ENCODE measurements at regions not wholly inside any gene's neighbourhood (a gene's known extent, or its start where the extent isn't known, plus 50 kb on each side); places are given as distances from the start of the nearest gene placed in this dataset.

DNA sequence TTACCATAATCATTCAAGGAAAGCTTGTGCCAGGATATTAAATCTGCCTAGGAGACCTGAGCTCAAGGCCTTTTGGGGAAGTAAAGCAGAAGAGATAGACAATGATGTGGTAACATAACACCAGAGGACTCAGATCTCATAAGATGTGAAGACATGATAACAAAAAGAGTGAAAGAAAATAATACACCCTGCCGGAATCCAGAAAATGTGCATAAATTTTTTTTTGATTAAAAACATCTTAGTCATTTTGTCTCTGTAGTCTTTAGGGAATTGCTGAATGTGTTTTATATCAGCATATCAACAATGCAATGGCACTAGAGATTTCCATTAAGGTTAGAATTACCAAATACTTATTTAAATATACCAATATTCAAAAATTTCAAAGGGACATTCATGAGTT lies 326.8 kb upstream of the ROBO1 start:
- Histone ChIP-seq H3K36me3 (ENCODE audit: control insufficient read depth in 4 of 4, insufficient read depth in 3 of 4, low read depth in 1 of 4, low read length in 3 of 4) (no peaks in the 10 kb centered on the region), H3K27ac (ENCODE audit: low read depth in 1 of 2, low read length in 2 of 2) (no peak overlapping the region), H3K4me3 (ENCODE audit: low read depth in 1 of 3, low read length in 3 of 3) (no peak overlapping the region), H3K9me3 (ENCODE audit: control insufficient read depth in 4 of 4, low read length in 3 of 4) (no peaks in the 10 kb centered on the region), H3K27me3 (ENCODE audit: control insufficient read depth in 4 of 4, insufficient read depth in 4 of 4, low read length in 3 of 4) (no peaks in the 10 kb centered on the region), H3K4me1 (ENCODE audit: control insufficient read depth in 4 of 4, insufficient read depth in 4 of 4, low read length in 3 of 4) (no peaks in the 10 kb centered on the region), H3K9ac (ENCODE audit: low read depth in 1 of 2, low read length in 2 of 2) (no peak overlapping the region)
- 85% methylated on average over 1 of the region's 1 CpG for WGBS
- DNase-seq (ENCODE audit: low spot score), result no peak
- TF ChIP-seq RAD21 (IDR thresholded peaks at IDR 0.05) (no peak), TAF1 (conservative IDR thresholded peaks at IDR 0.05) (no peak), JUND (IDR thresholded peaks at IDR 0.05) (no peak), HNF4G (IDR thresholded peaks at IDR 0.05) (no peak), FOXA1 (IDR thresholded peaks at IDR 0.05) (no peak), SP1 (IDR thresholded peaks at IDR 0.05) (no peak), HNF4A (conservative IDR thresholded peaks at IDR 0.05) (no peak), GABPA (IDR thresholded peaks at IDR 0.05 in 1 of 2, conservative IDR thresholded peaks at IDR 0.05 in 1 of 2) (no peak), RXRA (IDR thresholded peaks at IDR 0.05) (no peak)
- TF ChIP-seq, protein P1, sequence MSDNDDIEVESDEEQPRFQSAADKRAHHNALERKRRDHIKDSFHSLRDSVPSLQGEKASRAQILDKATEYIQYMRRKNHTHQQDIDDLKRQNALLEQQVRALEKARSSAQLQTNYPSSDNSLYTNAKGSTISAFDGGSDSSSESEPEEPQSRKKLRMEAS (IDR thresholded peaks at IDR 0.05), result no peak
- TF ChIP-seq, protein P2, sequence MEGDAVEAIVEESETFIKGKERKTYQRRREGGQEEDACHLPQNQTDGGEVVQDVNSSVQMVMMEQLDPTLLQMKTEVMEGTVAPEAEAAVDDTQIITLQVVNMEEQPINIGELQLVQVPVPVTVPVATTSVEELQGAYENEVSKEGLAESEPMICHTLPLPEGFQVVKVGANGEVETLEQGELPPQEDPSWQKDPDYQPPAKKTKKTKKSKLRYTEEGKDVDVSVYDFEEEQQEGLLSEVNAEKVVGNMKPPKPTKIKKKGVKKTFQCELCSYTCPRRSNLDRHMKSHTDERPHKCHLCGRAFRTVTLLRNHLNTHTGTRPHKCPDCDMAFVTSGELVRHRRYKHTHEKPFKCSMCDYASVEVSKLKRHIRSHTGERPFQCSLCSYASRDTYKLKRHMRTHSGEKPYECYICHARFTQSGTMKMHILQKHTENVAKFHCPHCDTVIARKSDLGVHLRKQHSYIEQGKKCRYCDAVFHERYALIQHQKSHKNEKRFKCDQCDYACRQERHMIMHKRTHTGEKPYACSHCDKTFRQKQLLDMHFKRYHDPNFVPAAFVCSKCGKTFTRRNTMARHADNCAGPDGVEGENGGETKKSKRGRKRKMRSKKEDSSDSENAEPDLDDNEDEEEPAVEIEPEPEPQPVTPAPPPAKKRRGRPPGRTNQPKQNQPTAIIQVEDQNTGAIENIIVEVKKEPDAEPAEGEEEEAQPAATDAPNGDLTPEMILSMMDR (IDR thresholded peaks at IDR 0.05; ENCODE audit: low read depth, low read length, missing input control), result no peak
- TF ChIP-seq, protein P3, sequence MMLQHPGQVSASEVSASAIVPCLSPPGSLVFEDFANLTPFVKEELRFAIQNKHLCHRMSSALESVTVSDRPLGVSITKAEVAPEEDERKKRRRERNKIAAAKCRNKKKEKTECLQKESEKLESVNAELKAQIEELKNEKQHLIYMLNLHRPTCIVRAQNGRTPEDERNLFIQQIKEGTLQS (IDR thresholded peaks at IDR 0.05), result no peak
- TF ChIP-seq, protein P4, sequence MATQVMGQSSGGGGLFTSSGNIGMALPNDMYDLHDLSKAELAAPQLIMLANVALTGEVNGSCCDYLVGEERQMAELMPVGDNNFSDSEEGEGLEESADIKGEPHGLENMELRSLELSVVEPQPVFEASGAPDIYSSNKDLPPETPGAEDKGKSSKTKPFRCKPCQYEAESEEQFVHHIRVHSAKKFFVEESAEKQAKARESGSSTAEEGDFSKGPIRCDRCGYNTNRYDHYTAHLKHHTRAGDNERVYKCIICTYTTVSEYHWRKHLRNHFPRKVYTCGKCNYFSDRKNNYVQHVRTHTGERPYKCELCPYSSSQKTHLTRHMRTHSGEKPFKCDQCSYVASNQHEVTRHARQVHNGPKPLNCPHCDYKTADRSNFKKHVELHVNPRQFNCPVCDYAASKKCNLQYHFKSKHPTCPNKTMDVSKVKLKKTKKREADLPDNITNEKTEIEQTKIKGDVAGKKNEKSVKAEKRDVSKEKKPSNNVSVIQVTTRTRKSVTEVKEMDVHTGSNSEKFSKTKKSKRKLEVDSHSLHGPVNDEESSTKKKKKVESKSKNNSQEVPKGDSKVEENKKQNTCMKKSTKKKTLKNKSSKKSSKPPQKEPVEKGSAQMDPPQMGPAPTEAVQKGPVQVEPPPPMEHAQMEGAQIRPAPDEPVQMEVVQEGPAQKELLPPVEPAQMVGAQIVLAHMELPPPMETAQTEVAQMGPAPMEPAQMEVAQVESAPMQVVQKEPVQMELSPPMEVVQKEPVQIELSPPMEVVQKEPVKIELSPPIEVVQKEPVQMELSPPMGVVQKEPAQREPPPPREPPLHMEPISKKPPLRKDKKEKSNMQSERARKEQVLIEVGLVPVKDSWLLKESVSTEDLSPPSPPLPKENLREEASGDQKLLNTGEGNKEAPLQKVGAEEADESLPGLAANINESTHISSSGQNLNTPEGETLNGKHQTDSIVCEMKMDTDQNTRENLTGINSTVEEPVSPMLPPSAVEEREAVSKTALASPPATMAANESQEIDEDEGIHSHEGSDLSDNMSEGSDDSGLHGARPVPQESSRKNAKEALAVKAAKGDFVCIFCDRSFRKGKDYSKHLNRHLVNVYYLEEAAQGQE (IDR thresholded peaks at IDR 0.05), result no peak

DNA sequence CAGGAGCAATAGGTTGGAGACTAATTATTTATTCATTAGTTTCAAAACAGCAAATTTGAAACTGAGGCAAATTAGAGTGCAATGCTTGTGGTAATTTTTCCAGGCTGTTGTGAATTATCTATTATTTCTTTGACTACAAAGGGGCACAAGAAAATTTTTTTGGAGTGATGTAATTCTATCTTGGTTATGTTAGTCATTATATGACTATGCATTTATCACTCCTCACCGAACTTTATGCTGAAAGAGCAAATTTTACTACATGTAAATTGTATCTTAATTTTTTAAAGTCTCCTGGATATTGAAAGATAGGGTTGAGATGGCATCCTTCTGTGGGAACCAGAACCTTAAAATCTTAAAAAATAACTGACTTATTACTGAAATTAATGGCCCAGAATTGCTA lies 320.0 kb upstream of the ROBO1 start:
- no peaks in the 10 kb centered on the region for H3K27me3 ChIP-seq (ENCODE audit: control insufficient read depth in 4 of 4, insufficient read depth in 4 of 4, low read length in 3 of 4)
- 72% methylated on average over 1 of the region's 1 CpG for WGBS
- TF ChIP-seq GABPA (IDR thresholded peaks at IDR 0.05 in 1 of 2, conservative IDR thresholded peaks at IDR 0.05 in 1 of 2) (no peak), NR2F2 (IDR thresholded peaks at IDR 0.05) (no peak), EGR1 (IDR thresholded peaks at IDR 0.05; ENCODE audit: low read depth in 2 of 2) (no peak), RXRA (IDR thresholded peaks at IDR 0.05) (no peak), SP1 (IDR thresholded peaks at IDR 0.05) (no peak), FOXA2 (IDR thresholded peaks at IDR 0.05) (no peak)
- TF ChIP-seq, protein P4 (IDR thresholded peaks at IDR 0.05), result no peak
- TF ChIP-seq, protein P5, sequence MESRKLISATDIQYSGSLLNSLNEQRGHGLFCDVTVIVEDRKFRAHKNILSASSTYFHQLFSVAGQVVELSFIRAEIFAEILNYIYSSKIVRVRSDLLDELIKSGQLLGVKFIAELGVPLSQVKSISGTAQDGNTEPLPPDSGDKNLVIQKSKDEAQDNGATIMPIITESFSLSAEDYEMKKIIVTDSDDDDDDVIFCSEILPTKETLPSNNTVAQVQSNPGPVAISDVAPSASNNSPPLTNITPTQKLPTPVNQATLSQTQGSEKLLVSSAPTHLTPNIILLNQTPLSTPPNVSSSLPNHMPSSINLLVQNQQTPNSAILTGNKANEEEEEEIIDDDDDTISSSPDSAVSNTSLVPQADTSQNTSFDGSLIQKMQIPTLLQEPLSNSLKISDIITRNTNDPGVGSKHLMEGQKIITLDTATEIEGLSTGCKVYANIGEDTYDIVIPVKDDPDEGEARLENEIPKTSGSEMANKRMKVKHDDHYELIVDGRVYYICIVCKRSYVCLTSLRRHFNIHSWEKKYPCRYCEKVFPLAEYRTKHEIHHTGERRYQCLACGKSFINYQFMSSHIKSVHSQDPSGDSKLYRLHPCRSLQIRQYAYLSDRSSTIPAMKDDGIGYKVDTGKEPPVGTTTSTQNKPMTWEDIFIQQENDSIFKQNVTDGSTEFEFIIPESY (IDR thresholded peaks at IDR 0.05), result no peak
- TF ChIP-seq, protein P2 (IDR thresholded peaks at IDR 0.05; ENCODE audit: low read depth, low read length, missing input control), result no peak
- no peaks in the 10 kb centered on the region for H3K36me3 ChIP-seq (ENCODE audit: control insufficient read depth in 4 of 4, insufficient read depth in 3 of 4, low read depth in 1 of 4, low read length in 3 of 4)
- no peak overlapping the region for H3K9ac ChIP-seq (ENCODE audit: low read depth in 1 of 2, low read length in 2 of 2)
- H3K4me3 ChIP-seq (ENCODE audit: low read depth in 1 of 3, low read length in 3 of 3), result no peak overlapping the region
- no peak for DNase-seq (ENCODE audit: low spot score)
- H3K27ac ChIP-seq (ENCODE audit: low read depth in 1 of 2, low read length in 2 of 2), result no peak overlapping the region
- H3K4me1 ChIP-seq (ENCODE audit: control insufficient read depth in 4 of 4, insufficient read depth in 4 of 4, low read length in 3 of 4), result no peaks in the 10 kb centered on the region
- H3K9me3 ChIP-seq (ENCODE audit: control insufficient read depth in 4 of 4, low read length in 3 of 4), result no peaks in the 10 kb centered on the region
